Immature natural killer cell (primary cell): ENCODE measurements at regions not wholly inside any gene's neighbourhood (a gene's known extent, or its start where the extent isn't known, plus 50 kb on each side); places are given as distances from the start of the nearest gene placed in this dataset.
A peak's percentile ranks its signal among the peaks of the same experiment; 100 is the strongest.

Experiments
- DNase-seq, 3 donors: peaks; one replicate each; pipeline ENCODE4 v3.0.0; 2022; ENCODE audit warnings: mixed read lengths in 1 of 3
- H3K27ac Mint-ChIP-seq, 6 donors: one replicate each; pipeline ENCODE4 v1.8.0; 2020; ENCODE audit warnings: mixed read lengths in 6 of 6, mild to moderate bottlenecking in 5 of 6, inconsistent platforms in 4 of 6, moderate library complexity in 3 of 6
- H3K27me3 Mint-ChIP-seq, 3 donors: one replicate each; pipeline ENCODE4 v1.8.0; 2020 to 2021; ENCODE audit warnings: low read depth in 3 of 3, mild to moderate bottlenecking in 3 of 3, mixed read lengths in 3 of 3, moderate library complexity in 3 of 3, inconsistent platforms in 1 of 3
- H3K36me3 Mint-ChIP-seq, 3 donors: one replicate each; pipeline ENCODE4 v1.8.0; 2020; ENCODE audit warnings: mixed read lengths in 3 of 3, inconsistent platforms in 2 of 3, mild to moderate bottlenecking in 2 of 3
- H3K4me1 Mint-ChIP-seq, 2 donors: one replicate each; pipeline ENCODE4 v1.8.0; 2020; ENCODE audit warnings: inconsistent platforms in 2 of 2, mild to moderate bottlenecking in 2 of 2, mixed read lengths in 2 of 2, moderate library complexity in 1 of 2
- H3K4me3 Mint-ChIP-seq, 5 donors: one replicate each; pipeline ENCODE4 v1.8.0; 2020; ENCODE audit warnings: mild to moderate bottlenecking in 5 of 5, mixed read lengths in 5 of 5, inconsistent platforms in 3 of 5, moderate library complexity in 3 of 5
- H3K9me3 Mint-ChIP-seq, 6 donors: one replicate each; pipeline ENCODE4 v1.8.0; 2020; ENCODE audit warnings: mild to moderate bottlenecking in 6 of 6, mixed read lengths in 6 of 6, inconsistent platforms in 4 of 6, moderate library complexity in 3 of 6

DNA sequence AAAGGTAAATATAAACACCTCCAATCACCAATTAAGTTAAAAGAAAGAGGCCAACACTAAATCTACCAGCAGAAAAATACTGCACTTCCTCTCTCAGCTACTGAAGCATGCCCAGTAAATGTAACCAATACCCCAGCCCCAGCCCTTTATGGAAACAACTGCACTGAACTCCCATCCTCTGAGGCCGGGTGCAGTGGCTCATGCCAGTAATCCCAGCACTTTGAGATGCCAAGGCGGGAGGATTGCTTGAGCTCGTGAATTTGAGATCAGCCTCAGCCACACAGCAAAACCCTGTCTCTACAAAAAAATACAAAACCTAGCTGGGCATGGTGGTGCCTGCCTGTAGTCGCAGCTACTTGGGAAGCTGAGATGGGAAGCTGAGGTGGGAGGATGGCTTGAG is 221.6 kb upstream of the SOX21 start:
- Mint-ChIP-seq H3K4me3 (no peak overlapping the region), H3K4me1 (no peaks in the 10 kb centered on the region), H3K9me3 (peaks cover 0 to 14% (median 5%) of the 10 kb centered on the region in 6 donors), H3K27ac (no peak overlapping the region), H3K27me3 (peaks cover 0 to 4% (median 0%) of the 10 kb centered on the region in 3 donors), H3K36me3 (no peaks in the 10 kb centered on the region)
- DNase-seq, result no peak

DNA sequence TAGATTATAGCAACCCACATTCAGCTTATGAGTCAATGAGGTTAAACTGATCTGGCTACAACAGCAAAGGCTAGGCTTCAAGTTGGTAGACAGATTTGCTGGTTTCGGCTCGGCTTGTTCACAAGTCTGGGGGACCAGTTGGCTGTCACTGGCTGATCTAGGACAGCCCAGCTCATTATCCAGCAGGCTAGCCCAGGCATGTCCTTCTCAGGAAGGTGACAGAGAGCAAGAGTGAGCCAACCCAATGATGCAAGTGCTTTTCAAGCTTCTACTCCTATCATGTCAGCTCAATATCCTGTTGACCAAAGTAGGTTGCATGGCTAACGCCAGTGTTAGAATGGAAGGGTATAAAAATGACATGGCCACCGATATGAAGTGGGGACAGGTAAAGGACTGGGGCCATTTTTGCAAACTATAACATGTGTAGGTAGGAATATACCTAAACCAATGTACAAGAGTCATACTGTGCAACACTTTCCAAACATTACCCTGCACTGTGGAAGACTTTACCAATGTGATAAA is 220.9 kb upstream of the SOX21 start:
- no peak overlapping the region for H3K27ac Mint-ChIP-seq
- peaks cover 0 to 14% (median 3%) of the 10 kb centered on the region in 6 donors for H3K9me3 Mint-ChIP-seq
- H3K36me3 Mint-ChIP-seq, result no peaks in the 10 kb centered on the region
- peaks cover 0 to 4% (median 0%) of the 10 kb centered on the region in 3 donors for H3K27me3 Mint-ChIP-seq
- no peak for DNase-seq
- H3K4me3 Mint-ChIP-seq, result no peak overlapping the region
- H3K4me1 Mint-ChIP-seq, result no peaks in the 10 kb centered on the region

DNA sequence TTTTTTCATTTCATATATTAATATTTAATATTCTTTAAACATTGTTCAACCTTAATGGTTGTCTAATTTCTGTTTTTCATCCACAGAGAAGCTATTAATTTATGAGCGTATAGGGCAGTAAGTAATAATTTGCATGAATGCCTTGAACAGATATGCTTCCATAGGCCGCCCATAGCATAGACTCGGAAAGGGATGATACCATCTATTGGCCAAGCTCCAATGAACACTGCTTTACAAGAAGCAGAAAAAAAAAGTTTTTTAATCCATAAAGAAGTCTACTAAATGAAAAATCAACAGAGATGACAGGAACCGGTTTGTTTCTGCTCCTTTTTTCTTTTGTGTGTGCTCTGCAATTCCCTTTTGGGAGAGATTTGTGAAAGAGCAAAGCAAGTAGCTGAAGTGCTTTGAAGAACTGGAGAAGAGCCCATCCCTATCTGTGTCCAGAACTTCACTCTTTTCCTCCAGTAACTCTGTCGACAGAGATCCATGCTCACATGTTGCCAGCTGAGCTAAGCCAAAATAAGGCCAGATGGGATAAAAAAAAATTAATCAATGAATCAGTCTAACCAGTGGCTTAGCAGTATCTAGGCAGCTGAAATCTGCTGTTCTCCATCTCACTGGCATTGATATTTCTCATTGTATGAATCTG is 215.9 kb upstream of the SOX21 start:
- peaks cover 0 to 5% (median 2%) of the 10 kb centered on the region in 6 donors for H3K9me3 Mint-ChIP-seq
- no peaks in the 10 kb centered on the region for H3K4me1 Mint-ChIP-seq
- H3K4me3 Mint-ChIP-seq, result no peak overlapping the region
- no peaks in the 10 kb centered on the region for H3K36me3 Mint-ChIP-seq
- no peak for DNase-seq
- H3K27ac Mint-ChIP-seq, result no peak overlapping the region
- no peaks in the 10 kb centered on the region for H3K27me3 Mint-ChIP-seq

DNA sequence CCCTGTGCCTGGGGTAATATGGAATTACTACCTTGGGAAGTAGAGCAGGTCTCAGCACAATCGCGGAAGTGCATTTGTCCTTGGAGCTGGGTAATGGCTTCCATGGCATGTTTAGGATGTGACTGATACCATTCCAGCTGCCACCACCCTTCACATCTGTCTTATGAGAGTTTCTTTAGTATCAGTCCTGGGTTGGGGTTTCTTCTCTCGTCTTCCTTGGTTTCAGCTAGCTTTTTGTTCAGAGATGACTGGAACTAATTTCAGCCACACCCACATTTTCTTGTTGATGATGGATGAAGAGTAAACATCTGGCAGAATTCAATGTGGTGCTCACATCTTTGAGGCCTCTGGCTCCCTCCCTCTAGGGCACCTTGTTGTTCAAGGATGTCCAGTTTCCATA is 212.9 kb upstream of the SOX21 start:
- no peak for DNase-seq
- H3K27ac Mint-ChIP-seq, result no peak overlapping the region
- no peaks in the 10 kb centered on the region for H3K4me1 Mint-ChIP-seq
- peaks cover 0 to 1% (median 0%) of the 10 kb centered on the region in 3 donors for H3K27me3 Mint-ChIP-seq
- H3K4me3 Mint-ChIP-seq, result no peak overlapping the region
- H3K36me3 Mint-ChIP-seq, result no peaks in the 10 kb centered on the region
- H3K9me3 Mint-ChIP-seq, result peaks cover 0 to 3% (median under 1%) of the 10 kb centered on the region in 6 donors

DNA sequence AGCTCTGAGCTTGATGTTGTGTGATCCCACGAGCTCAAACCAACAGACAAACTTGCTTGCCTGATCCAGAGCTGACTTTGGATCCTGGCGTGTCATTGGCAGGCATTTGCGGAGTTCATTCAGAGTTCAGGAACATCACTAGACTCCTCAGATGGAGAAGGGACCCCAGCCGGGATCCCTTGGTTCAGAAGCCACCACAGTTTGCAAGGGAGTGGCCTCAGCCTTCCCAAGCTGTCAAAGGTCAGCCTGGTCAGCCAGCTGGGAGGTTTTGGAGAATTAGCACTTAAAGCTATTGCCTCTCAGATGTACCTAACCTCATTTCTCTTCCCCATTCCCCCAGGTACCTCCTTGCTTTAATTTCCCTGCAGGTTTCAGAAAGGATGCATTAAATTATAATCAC is 208.8 kb upstream of the SOX21 start:
- H3K36me3 Mint-ChIP-seq, result no peaks in the 10 kb centered on the region
- H3K4me3 Mint-ChIP-seq, result no peak overlapping the region
- no peak overlapping the region for H3K27ac Mint-ChIP-seq
- H3K4me1 Mint-ChIP-seq, result no peaks in the 10 kb centered on the region
- H3K27me3 Mint-ChIP-seq, result peaks cover 1 to 2% (median 1%) of the 10 kb centered on the region in 3 donors
- H3K9me3 Mint-ChIP-seq, result peaks cover 0 to 7% (median 0%) of the 10 kb centered on the region in 6 donors
- DNase-seq, result no peak

DNA sequence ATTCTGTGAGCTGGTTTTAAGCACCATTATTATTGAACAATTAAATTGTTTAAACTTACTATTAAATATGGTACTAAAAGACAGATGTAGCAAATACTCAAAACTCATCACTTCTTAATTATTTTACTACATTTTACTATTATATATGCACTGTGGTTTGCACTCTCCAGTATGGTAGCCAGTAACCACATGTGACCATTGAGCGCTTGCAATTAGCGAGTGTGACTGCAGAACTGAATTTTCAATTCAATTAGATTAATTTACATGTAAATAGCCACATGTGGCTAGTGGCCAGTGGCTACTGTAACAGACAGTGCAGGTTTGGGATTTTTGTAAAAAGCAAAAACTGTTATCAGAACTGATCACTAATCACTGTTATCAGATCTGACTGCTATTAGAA is 208.2 kb upstream of the SOX21 start:
- Mint-ChIP-seq H3K27ac (no peak overlapping the region), H3K4me3 (no peak overlapping the region), H3K9me3 (peaks cover 0 to 7% (median 0%) of the 10 kb centered on the region in 6 donors), H3K36me3 (no peaks in the 10 kb centered on the region), H3K4me1 (no peaks in the 10 kb centered on the region), H3K27me3 (peaks cover 1 to 2% (median 1%) of the 10 kb centered on the region in 3 donors)
- DNase-seq, result no peak

DNA sequence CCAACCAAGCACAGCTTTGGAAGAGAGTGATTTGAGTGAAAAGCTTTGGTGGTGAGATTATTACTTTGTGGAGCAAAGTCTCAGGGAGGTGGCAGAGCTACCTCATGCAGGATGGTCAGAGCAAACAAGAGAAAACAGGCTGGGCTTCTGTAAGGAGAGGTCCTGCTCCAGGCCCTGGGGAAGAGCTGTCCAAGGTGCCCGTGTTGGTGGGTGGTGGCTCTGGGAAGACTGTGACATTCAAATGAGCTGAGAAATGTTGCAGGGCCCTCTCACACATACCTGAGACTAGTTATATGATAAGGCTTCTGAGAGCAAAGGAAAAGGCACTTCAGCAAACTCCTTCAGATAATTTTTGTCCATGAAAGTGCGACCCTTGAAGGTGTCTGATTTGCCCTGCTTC is 205.5 kb upstream of the SOX21 start:
- Mint-ChIP-seq H3K9me3 (peaks cover 0 to 7% (median 0%) of the 10 kb centered on the region in 6 donors), H3K27me3 (peaks cover 1 to 3% (median 2%) of the 10 kb centered on the region in 3 donors), H3K4me3 (no peak overlapping the region), H3K4me1 (no peaks in the 10 kb centered on the region), H3K36me3 (no peaks in the 10 kb centered on the region), H3K27ac (peak overlapping the region in 1 of 6 donors; percentile 23)
- DNase-seq, result no peak

DNA sequence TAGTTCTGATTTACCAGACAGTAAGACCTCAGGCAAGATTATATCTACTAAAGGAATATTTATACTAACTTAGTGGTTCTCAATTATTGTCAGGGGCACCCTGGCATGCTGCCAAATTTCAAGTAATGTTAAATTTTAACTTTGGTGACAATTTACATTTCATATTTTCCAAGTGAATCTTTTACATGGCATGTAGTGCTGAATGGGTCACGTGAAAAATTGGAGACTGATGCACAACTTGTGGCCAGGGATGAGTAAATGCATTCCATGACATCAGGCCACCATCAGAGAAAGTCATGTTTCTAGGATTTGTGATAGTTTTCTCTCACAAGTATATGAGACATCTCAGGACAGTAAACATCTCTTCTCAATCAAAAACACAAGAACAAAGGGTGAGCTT is 202.6 kb upstream of the SOX21 start:
- Mint-ChIP-seq H3K9me3 (peaks cover 0 to 6% (median 2%) of the 10 kb centered on the region in 6 donors), H3K27me3 (peaks cover 1 to 3% (median 2%) of the 10 kb centered on the region in 3 donors), H3K4me3 (no peak overlapping the region), H3K36me3 (no peaks in the 10 kb centered on the region), H3K4me1 (no peaks in the 10 kb centered on the region), H3K27ac (no peak overlapping the region)
- no peak for DNase-seq

DNA sequence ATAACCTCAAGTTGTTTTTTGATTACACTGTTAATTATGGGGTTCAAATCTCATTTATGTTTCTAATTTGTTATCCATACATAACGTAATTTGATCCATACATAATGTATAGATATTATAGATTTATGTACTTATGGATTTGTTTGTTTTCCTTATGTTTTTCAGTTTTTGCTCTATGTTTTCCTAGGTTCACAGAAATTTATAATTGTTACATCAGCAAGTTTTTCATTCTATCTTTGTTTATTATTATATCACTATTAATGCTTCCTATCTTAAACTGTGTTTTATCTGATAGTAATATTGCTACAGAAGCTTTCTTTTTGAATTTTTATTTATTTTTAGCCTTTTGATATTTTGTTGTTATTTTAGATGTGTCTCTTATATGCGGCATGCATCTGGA is 194.3 kb upstream of the SOX21 start:
- Mint-ChIP-seq H3K27me3 (peaks cover 0 to 2% (median 2%) of the 10 kb centered on the region in 3 donors), H3K4me1 (no peaks in the 10 kb centered on the region), H3K36me3 (no peaks in the 10 kb centered on the region), H3K4me3 (no peak overlapping the region), H3K27ac (no peak overlapping the region), H3K9me3 (peaks cover 0 to 6% (median 2%) of the 10 kb centered on the region in 6 donors)
- no peak for DNase-seq

DNA sequence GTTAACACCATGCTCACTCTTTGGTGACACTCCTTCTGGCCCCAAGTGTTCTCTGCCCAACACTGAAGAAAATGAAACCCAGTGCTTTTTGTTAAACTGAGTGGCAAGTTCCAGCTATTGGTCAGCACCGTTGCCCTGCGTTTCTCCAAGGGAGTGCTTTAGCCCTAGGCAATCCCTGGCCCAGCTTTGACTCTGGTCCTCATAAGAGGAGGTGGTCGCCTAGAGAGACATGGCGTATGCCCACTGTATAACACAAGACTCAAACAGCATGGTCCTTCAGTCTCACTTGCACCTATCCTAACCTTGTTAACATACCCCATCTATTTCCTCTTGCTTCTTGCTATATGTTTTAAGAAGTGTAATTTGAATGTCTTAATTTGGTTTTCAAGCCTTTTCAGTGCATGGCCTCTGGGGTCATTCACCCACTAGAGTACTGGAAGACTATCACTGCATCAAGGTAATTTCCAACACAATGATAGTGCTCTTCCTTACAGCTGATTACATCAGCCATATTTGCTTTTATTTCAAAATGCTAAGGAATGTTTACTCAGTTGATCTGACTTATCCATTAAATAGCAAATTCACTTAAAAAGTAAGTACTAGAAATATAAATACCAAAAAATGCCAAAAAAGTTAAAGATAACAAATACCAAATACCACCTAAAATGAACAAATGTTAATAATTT is 190.5 kb upstream of the SOX21 start:
- no peak overlapping the region for H3K27ac Mint-ChIP-seq
- no peaks in the 10 kb centered on the region for H3K4me1 Mint-ChIP-seq
- H3K9me3 Mint-ChIP-seq, result peaks cover 0 to 2% (median 0%) of the 10 kb centered on the region in 6 donors
- H3K36me3 Mint-ChIP-seq, result no peaks in the 10 kb centered on the region
- no peaks in the 10 kb centered on the region for H3K27me3 Mint-ChIP-seq
- DNase-seq, result no peak
- H3K4me3 Mint-ChIP-seq, result no peak overlapping the region

DNA sequence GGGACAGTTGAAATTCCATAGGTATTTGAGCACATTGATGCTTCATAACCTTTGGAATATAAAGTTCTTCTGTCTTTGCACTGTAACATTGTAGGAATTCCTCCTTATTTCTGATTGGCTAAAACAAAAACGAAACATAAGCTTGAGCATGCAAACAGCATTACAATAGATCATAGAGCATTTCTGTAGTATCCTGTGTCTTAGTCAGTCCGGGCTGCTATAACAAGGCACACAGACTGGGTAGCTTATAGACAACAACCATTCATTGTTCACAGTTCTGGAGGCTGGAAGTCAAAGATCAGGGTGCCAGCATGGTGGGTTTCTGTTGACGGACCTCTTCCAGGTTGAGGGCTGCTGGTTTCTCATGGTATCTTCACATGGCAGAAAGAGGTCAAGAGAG is 188.7 kb upstream of the SOX21 start:
- Mint-ChIP-seq H3K4me1 (no peaks in the 10 kb centered on the region), H3K27me3 (peaks cover 0 to 2% (median 0%) of the 10 kb centered on the region in 3 donors), H3K9me3 (peaks cover 0 to 2% (median 0%) of the 10 kb centered on the region in 6 donors), H3K36me3 (no peaks in the 10 kb centered on the region), H3K27ac (no peak overlapping the region), H3K4me3 (no peak overlapping the region)
- DNase-seq, result no peak

DNA sequence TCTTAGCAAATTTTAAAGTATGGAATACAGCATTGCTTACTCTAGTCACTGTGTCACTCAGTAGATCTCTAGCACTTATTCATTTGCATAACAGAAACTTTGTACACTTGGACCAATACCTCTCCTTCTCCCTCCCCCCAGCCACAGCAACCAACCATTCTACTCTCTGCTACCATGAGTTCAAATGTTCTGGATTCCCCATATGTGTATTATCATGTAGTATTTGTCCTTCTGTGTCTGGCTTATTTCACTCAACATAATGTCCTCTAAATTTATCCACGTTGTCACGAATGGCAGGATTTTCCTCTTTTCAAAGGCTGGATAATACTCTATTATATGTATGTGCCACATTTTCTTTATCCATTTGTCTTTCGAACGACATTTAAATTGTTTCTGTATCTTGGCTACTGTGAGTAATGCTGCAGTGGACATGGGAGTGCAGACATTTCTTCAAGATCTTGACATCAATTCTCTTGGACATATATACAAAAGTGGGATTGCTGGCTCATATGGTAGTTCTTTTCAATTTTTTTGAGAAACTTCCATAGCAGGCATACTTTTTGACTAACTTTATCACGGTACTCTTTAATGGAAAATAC is 184.5 kb upstream of the SOX21 start:
- H3K27ac Mint-ChIP-seq, result no peak overlapping the region
- H3K9me3 Mint-ChIP-seq, result no peaks in the 10 kb centered on the region
- peaks cover 0 to 2% (median 0%) of the 10 kb centered on the region in 3 donors for H3K27me3 Mint-ChIP-seq
- no peaks in the 10 kb centered on the region for H3K36me3 Mint-ChIP-seq
- no peak for DNase-seq
- no peaks in the 10 kb centered on the region for H3K4me1 Mint-ChIP-seq
- no peak overlapping the region for H3K4me3 Mint-ChIP-seq

DNA sequence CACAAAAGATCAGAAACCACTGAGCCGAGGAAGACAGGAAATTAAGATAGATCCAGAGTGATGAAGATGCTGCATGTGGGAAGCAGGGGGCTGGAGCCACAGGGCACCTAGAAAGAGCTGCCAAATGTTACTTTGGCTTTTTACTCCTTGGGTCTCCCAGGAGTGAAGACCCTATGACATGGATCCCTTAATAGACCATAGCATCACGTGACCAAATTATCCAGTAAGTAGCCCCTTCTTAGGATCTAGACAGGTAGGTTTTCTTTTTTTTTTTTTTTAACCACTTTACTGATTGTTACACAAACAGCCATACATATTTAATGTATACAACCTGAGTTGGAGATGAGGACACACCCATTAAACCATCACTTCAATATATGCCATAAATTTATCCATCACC is 183.9 kb upstream of the SOX21 start:
- no peak overlapping the region for H3K4me3 Mint-ChIP-seq
- no peak for DNase-seq
- H3K9me3 Mint-ChIP-seq, result no peaks in the 10 kb centered on the region
- no peak overlapping the region for H3K27ac Mint-ChIP-seq
- H3K27me3 Mint-ChIP-seq, result peaks cover 0 to 2% (median 0%) of the 10 kb centered on the region in 3 donors
- no peaks in the 10 kb centered on the region for H3K4me1 Mint-ChIP-seq
- no peaks in the 10 kb centered on the region for H3K36me3 Mint-ChIP-seq

DNA sequence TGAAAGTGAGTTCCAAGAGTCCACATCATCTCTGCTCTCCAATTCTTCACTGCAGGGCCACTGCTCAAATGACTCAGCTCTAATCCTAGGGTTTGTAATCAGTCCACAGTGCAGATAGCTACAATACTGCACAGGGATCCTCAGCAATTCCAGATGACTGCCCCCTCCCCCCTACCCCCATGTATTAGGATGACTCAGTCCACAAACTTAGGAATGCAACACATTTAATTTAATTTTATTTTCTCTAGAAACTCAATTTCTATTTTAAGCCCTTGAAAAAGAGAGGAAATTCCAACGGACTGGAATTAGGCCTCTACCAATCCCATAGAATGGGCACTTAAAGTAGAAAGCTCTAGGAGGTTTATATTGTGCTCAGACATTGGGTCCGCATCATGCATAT is 173.8 kb upstream of the SOX21 start:
- peaks cover 0 to 5% (median 0%) of the 10 kb centered on the region in 6 donors for H3K9me3 Mint-ChIP-seq
- H3K27me3 Mint-ChIP-seq, result peaks cover 3 to 8% (median 3%) of the 10 kb centered on the region in 3 donors
- H3K4me3 Mint-ChIP-seq, result no peak overlapping the region
- H3K4me1 Mint-ChIP-seq, result no peaks in the 10 kb centered on the region
- no peaks in the 10 kb centered on the region for H3K36me3 Mint-ChIP-seq
- DNase-seq, result no peak
- no peak overlapping the region for H3K27ac Mint-ChIP-seq
